Endothelial cell of umbilical vein (primary cell): ENCODE measurements at regions not wholly inside any gene's neighbourhood (a gene's known extent, or its start where the extent isn't known, plus 50 kb on each side); places are given as distances from the start of the nearest gene placed in this dataset.

Experiments used
- BruUV-seq: library from RNA; stranded (reverse); fragments of 400-500 nt; replicated peaks from 2 replicates; lab custom pipeline; 2021; lab: Mats Ljungman, UMichigan
- CTCF ChIA-PET: fragments of 300-600, 350-600 bp; sonication (Branson Sonifier 250); formaldehyde crosslinking; loops from one replicate; lab custom pipeline; 2021; ENCODE audit warnings: antibody characterized with exemption, inconsistent platforms; lab: Charles Lee
- POLR2A ChIA-PET: fragments of 300-600, 350-600 bp; sonication (Branson Sonifier 250); formaldehyde crosslinking; loops from one replicate; lab custom pipeline; 2021; ENCODE audit warnings: antibody characterized with exemption, inconsistent platforms; lab: Charles Lee
- DNase-seq: peaks from one replicate; pipeline ENCODE4 v3.0.0-alpha.2; 2011; ENCODE audit warnings: low read depth, low spot score
- FAIRE-seq: peaks from 2 replicates; lab custom pipeline; 2011; peaks lifted over from hg19 to GRCh38; lab: Jason Lieb, UNC
- H2AFZ ChIP-seq: 2 replicates; pipeline ENCODE4 v1.6.0; 2012; ENCODE audit warnings: low read depth, low read length, control low read depth, inconsistent platforms
- H3K27ac ChIP-seq: 2 replicates; pipeline ENCODE4 v1.5.1; 2011; ENCODE audit warnings: low read depth, mild to moderate bottlenecking, control low read depth, low read length, moderate library complexity; ENCODE audit not compliant: insufficient read depth
- H3K27me3 ChIP-seq, 2 experiments: 2 replicates each; pipeline versions ENCODE4 v1.6.0 to v1.6.1; 2011; ENCODE audit warnings: low read length in 2 of 2, mixed read lengths in 1 of 2; ENCODE audit not compliant: control insufficient read depth in 2 of 2, insufficient read depth in 2 of 2
- H3K36me3 ChIP-seq, 2 experiments: 2 replicates in 1 of 2; 3 replicates in 1 of 2; pipeline ENCODE4 v1.5.1; 2011; ENCODE audit warnings: low read length in 2 of 2, mild to moderate bottlenecking in 1 of 2, moderate library complexity in 1 of 2; ENCODE audit not compliant: control insufficient read depth in 2 of 2, insufficient read depth in 2 of 2; ENCODE audit errors: extremely low read depth in 1 of 2
- H3K4me1 ChIP-seq: 3 replicates; pipeline ENCODE4 v1.5.1; 2011; ENCODE audit warnings: mild to moderate bottlenecking, low read length; ENCODE audit not compliant: control insufficient read depth, insufficient read depth; ENCODE audit errors: extremely low read depth
- H3K4me2 ChIP-seq: 2 replicates; pipeline ENCODE4 v1.6.1; 2011; ENCODE audit warnings: low read length, control low read depth, mixed read lengths; ENCODE audit not compliant: insufficient read depth
- H3K4me3 ChIP-seq, 3 experiments: fragments of 200-600 bp in 1 of 3; sonication (generic), shearing (Covaris generic) in 1 of 3; replicated peaks in 1 of 3; 2 replicates each; pipeline ENCODE4 v1.5.1; 2011 to 2016; ENCODE audit warnings: control low read depth in 3 of 3, low read length in 3 of 3, mild to moderate bottlenecking in 2 of 3, inconsistent platforms in 1 of 3, low read depth in 1 of 3, moderate library complexity in 1 of 3; ENCODE audit not compliant: insufficient read depth in 1 of 3
- H3K79me2 ChIP-seq: 2 replicates; pipeline ENCODE4 v1.6.0; 2012; ENCODE audit warnings: low read length, inconsistent platforms; ENCODE audit not compliant: control insufficient read depth, insufficient read depth
- H3K9ac ChIP-seq: replicated peaks from 2 replicates; pipeline ENCODE3; 2011; ENCODE audit warnings: low read length, control low read depth; ENCODE audit not compliant: insufficient read depth; ENCODE audit errors: extremely low read depth
- H3K9me1 ChIP-seq: replicated peaks from 3 replicates; pipeline ENCODE4 v1.6.0; 2011; ENCODE audit warnings: mild to moderate bottlenecking, low read length; ENCODE audit not compliant: control insufficient read depth, insufficient read depth; ENCODE audit errors: extremely low read depth
- H3K9me3 ChIP-seq: replicated peaks from 2 replicates; pipeline ENCODE4 v1.5.1; 2012; ENCODE audit warnings: low read length, inconsistent platforms; ENCODE audit not compliant: control insufficient read depth, insufficient read depth
- H4K20me1 ChIP-seq: replicated peaks from 2 replicates; pipeline ENCODE3; 2011; ENCODE audit warnings: mild to moderate bottlenecking, low read length; ENCODE audit not compliant: control insufficient read depth, insufficient read depth; ENCODE audit errors: extremely low read depth
- CTCF ChIP-seq, 2 donors: IDR thresholded peaks; 1 replicate in 1 of 2; 2 replicates in 1 of 2; pipeline ENCODE4 v1.5.1; 2011; ENCODE audit warnings: low read length in 2 of 2, mild to moderate bottlenecking in 2 of 2, moderate library complexity in 2 of 2, control low read depth in 1 of 2, inconsistent platforms in 1 of 2, low read depth in 1 of 2; ENCODE audit not compliant: insufficient read depth in 1 of 2; ENCODE audit errors: extremely low read depth in 1 of 2
- EZH2 ChIP-seq: IDR thresholded peaks from 2 replicates; pipeline ENCODE4 v1.6.1; 2012; ENCODE audit warnings: borderline replicate concordance, low read depth, mild to moderate bottlenecking, moderate library complexity, low read length, inconsistent platforms; ENCODE audit not compliant: severe bottlenecking
- FOS ChIP-seq: IDR thresholded peaks from 2 replicates; pipeline ENCODE4 v1.6.1; 2011; ENCODE audit warnings: mild to moderate bottlenecking, low read length, moderate library complexity, borderline replicate concordance; ENCODE audit not compliant: insufficient read depth
- GATA2 ChIP-seq: IDR thresholded peaks from 2 replicates; pipeline ENCODE4 v1.7.0; 2011; ENCODE audit warnings: low read depth, mild to moderate bottlenecking, moderate library complexity, mixed read lengths, low read length; ENCODE audit not compliant: insufficient read length, insufficient read depth
- JUN ChIP-seq: IDR thresholded peaks from 2 replicates; pipeline ENCODE4 v1.6.1; 2011; ENCODE audit warnings: borderline replicate concordance, low read depth; ENCODE audit not compliant: insufficient read length, insufficient read depth
- MAX ChIP-seq: IDR thresholded peaks from 2 replicates; pipeline ENCODE4 v1.6.1; 2011; ENCODE audit not compliant: insufficient read depth, insufficient read length
- MYC ChIP-seq: IDR thresholded peaks from one replicate; pipeline ENCODE4 v1.6.1; 2011; ENCODE audit warnings: mild to moderate bottlenecking, low read depth, low read length
- POLR2A ChIP-seq: IDR thresholded peaks from 2 replicates; pipeline ENCODE4 v1.6.1; 2012; ENCODE audit warnings: low read depth, mild to moderate bottlenecking, control low read depth, low read length
- POLR2AphosphoS5 ChIP-seq: IDR thresholded peaks from 2 replicates; pipeline ENCODE4 v1.6.1; 2012; ENCODE audit warnings: low read depth, mild to moderate bottlenecking, control low read depth, low read length, moderate library complexity; ENCODE audit not compliant: insufficient read depth
- dilution Hi-C: fragments of 300-500 bp; cut with MboI; formaldehyde crosslinking; loops from one replicate; pipeline ENCODE4 v1.15.0; 2019; ENCODE audit warnings: low sequenced_read_pairs; ENCODE audit not compliant: extremely low pct_ligation_motif_present
- intact Hi-C: fragments of 100-400 bp; cut with micrococcal nuclease; formaldehyde crosslinking; loops from one replicate; pipeline ENCODE4 v1.10.0; 2022

GRCh38 chr3:176712191-176712590 is 485.1 kb downstream of the TBL1XR1 start:
- H3K9ac ChIP-seq: no peak overlapping the region
- H3K4me2 ChIP-seq: no peak overlapping the region
- no peaks in the 10 kb centered on the region for H3K36me3 ChIP-seq
- no peaks in the 10 kb centered on the region for H3K27me3 ChIP-seq
- DNase-seq (no peak), FAIRE-seq (no peak)
- POLR2A ChIA-PET: no interaction called here
- H4K20me1 ChIP-seq: no peaks in the 10 kb centered on the region
- no peaks in the 10 kb centered on the region for H3K9me3 ChIP-seq
- dilution Hi-C loops (no loop called here), intact Hi-C loops (no loop called here)
- CTCF ChIA-PET: no interaction called here
- H3K79me2 ChIP-seq: no peaks in the 10 kb centered on the region
- TF ChIP-seq MAX (no peak), POLR2A (no peak), GATA2 (no peak), POLR2AphosphoS5 (no peak), CTCF (IDR thresholded peaks at IDR 0.05; ENCODE audit: extremely low read depth in 1 of 2, insufficient read depth in 1 of 2, low read depth in 1 of 2, low read length in 2 of 2) (no peak), EZH2 (no peak), FOS (no peak), MYC (no peak), JUN (no peak)
- no peaks in the 10 kb centered on the region for H3K9me1 ChIP-seq
- H3K4me3 ChIP-seq: no peak overlapping the region
- H3K4me1 ChIP-seq: no peaks in the 10 kb centered on the region
- no TSS peak for BruUV-seq
- no peak overlapping the region for H3K27ac ChIP-seq
- H2AFZ ChIP-seq: no peak overlapping the region
